ENCODE measurements at regions not wholly inside any gene's neighbourhood (a gene's known extent, or its start where the extent isn't known, plus 50 kb on each side); places are given as distances from the start of the nearest gene placed in this dataset.

GRCh38 chr4:66893807-66894206 lies 651.5 kb downstream of the CENPC start:
- TF ChIP-seq REST (IDR thresholded peaks at IDR 0.05; ENCODE audit: low read depth) (no peak), TAF1 (IDR thresholded peaks at IDR 0.05; ENCODE audit: low read depth) (no peak), ZBTB7A (IDR thresholded peaks at IDR 0.05; ENCODE audit: low read depth) (no peak), YY1 (IDR thresholded peaks at IDR 0.05; ENCODE audit: low read depth) (no peak), CEBPB (IDR thresholded peaks at IDR 0.05) (no peak), RAD21 (IDR thresholded peaks at IDR 0.05; ENCODE audit: low read depth) (no peak), EP300 (IDR thresholded peaks at IDR 0.05; ENCODE audit: borderline replicate concordance) (no peak), NFIC (IDR thresholded peaks at IDR 0.05) (no peak), MAX (IDR thresholded peaks at IDR 0.05) (no peak)
